Psoas muscle (tissue), 7 donors: ENCODE measurements at regions not wholly inside any gene's neighbourhood (a gene's known extent, or its start where the extent isn't known, plus 50 kb on each side); places are given as distances from the start of the nearest gene placed in this dataset.

ENCODE experiments used
- ATAC-seq, 4 donors: fragments of 200-7000 bp; cut with Tn5 transposase; one replicate each; pipeline ENCODE4 v1.9.1; 2020; ENCODE audit warnings: moderate library complexity in 3 of 4, mild to moderate bottlenecking in 2 of 4
- DNase-seq, 2 donors: peaks; one replicate each; pipeline ENCODE4 v3.0.0-alpha.2; 2020
- H3K27ac ChIP-seq: fragments of 200-600 bp; one replicate; pipeline ENCODE4 v1.8.0; 2022
- H3K27me3 ChIP-seq, 3 donors: fragments of 200-600 bp in 1 of 3; one replicate each; pipeline versions ENCODE4 v1.6.1 to v1.8.0; 2013 to 2022; ENCODE audit warnings: low read length in 2 of 3, mild to moderate bottlenecking in 2 of 3, moderate library complexity in 1 of 3; ENCODE audit not compliant: insufficient read depth in 3 of 3
- H3K36me3 ChIP-seq, 2 donors: fragments of 200-600 bp in 1 of 2; one replicate each; pipeline versions ENCODE4 v1.6.1 to v1.8.0; 2013 to 2022; ENCODE audit warnings: low read depth in 1 of 2, mild to moderate bottlenecking in 1 of 2, moderate library complexity in 1 of 2; ENCODE audit not compliant: insufficient read depth in 1 of 2
- H3K4me1 ChIP-seq: fragments of 200-600 bp; one replicate; pipeline ENCODE4 v1.8.0; 2022
- H3K4me3 ChIP-seq: fragments of 200-600 bp; one replicate; pipeline ENCODE4 v1.8.0; 2022; ENCODE audit warnings: mild to moderate bottlenecking
- H3K9me3 ChIP-seq: fragments of 200-600 bp; one replicate; pipeline ENCODE4 v1.8.0; 2022
- WGBS, 3 donors: extraction: QIAGEN DNeasy Blood & Tissue Kit; methylation state at CpG; one replicate each; pipeline versions ENCODE4 v1.1.6 to v1.1.7; 2013; 5-methylcytosine and 5-hydroxymethylcytosine counted together
- intact Hi-C, 2 donors: fragments of 100-400 bp; cut with DNase I; formaldehyde crosslinking; loops; one replicate each; pipeline versions ENCODE4 v1.11.0 to v1.14.2; 2022
- TF ChIP-seq, protein P1 (sequence below): fragments of 200-600 bp; IDR thresholded peaks from one replicate; pipeline ENCODE4 v1.8.0; 2022; ENCODE audit warnings: antibody characterized with exemption
- donor health status: healthy with polysubstance abuse.
- donor health status: DM: no; HTN: no; CAD: no; lungs with moderate emphysema.
- donor health status: Bipolar disorder and iron deficiency.
- donor health status: healthy.
- donor health status: DM: yes; HTN: yes; CAD: no.
- donor health status: DM: no; HTN: no; CAD: no.
- donor health status: DM: yes; HTN: yes; CAD: no.

DNA sequence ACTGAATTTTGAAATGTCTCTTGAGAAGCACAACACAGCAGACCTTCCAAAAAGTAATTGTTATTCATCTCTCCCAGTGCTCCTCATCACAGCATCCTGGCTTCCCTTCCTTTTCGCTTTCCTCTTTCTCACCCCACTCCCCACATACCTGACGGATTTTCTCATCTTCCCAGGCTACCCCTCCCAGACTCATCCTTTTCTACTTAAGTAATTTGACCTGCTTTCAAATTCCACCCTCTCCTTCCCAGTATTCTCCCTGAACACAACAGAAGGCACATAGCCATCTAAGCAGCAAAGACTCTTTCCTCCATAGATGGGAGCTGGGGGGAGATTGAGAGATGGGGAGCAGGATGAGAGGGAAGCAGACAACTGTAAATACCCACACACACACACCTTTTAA is 187.1 kb upstream of the STT3B start:
- intact Hi-C loops = no loop called here
- TF ChIP-seq, protein P1, sequence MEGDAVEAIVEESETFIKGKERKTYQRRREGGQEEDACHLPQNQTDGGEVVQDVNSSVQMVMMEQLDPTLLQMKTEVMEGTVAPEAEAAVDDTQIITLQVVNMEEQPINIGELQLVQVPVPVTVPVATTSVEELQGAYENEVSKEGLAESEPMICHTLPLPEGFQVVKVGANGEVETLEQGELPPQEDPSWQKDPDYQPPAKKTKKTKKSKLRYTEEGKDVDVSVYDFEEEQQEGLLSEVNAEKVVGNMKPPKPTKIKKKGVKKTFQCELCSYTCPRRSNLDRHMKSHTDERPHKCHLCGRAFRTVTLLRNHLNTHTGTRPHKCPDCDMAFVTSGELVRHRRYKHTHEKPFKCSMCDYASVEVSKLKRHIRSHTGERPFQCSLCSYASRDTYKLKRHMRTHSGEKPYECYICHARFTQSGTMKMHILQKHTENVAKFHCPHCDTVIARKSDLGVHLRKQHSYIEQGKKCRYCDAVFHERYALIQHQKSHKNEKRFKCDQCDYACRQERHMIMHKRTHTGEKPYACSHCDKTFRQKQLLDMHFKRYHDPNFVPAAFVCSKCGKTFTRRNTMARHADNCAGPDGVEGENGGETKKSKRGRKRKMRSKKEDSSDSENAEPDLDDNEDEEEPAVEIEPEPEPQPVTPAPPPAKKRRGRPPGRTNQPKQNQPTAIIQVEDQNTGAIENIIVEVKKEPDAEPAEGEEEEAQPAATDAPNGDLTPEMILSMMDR = no peak
- Histone ChIP-seq H3K9me3 (no peaks in the 10 kb centered on the region), H3K27ac (no peak overlapping the region), H3K36me3 (no peaks in the 10 kb centered on the region), H3K27me3 (no peaks in the 10 kb centered on the region), H3K4me1 (no peaks in the 10 kb centered on the region), H3K4me3 (no peak overlapping the region)
- WGBS, 3 donors = 73 to 83% (median 76%) methylated on average over 2 of the region's 2 CpGs
- DNase-seq = no peak
- ATAC-seq = no peak

DNA sequence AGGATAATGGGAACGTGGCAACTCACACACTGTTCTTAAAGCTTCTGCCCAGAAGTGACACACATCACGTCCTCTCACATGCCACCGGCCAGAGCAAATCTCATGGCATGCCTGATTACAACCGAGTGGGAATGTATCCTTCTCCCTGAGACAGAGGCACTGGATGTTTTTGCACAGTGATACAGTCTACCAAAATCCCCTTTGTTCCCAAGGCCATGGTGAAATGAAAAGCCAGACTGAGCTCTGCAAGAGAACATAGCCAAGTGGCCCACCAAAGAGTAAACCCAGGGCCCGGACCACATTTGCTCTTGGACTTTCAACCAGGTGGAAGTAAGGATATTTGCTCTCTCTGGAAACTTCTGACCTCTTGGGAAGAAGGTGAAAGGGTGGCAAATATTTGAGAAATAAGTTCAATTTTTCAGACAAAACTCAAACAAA is 186.2 kb upstream of the STT3B start:
- Histone ChIP-seq H3K36me3 (no peaks in the 10 kb centered on the region), H3K27me3 (no peaks in the 10 kb centered on the region), H3K9me3 (no peaks in the 10 kb centered on the region), H3K27ac (no peak overlapping the region), H3K4me1 (no peaks in the 10 kb centered on the region), H3K4me3 (no peak overlapping the region)
- 38 to 71% (median 58%) methylated on average over 5 of the region's 5 CpGs for WGBS, 3 donors
- TF ChIP-seq, protein P1 = no peak
- intact Hi-C loops = no loop called here
- ATAC-seq = no peak
- DNase-seq = no peak

DNA sequence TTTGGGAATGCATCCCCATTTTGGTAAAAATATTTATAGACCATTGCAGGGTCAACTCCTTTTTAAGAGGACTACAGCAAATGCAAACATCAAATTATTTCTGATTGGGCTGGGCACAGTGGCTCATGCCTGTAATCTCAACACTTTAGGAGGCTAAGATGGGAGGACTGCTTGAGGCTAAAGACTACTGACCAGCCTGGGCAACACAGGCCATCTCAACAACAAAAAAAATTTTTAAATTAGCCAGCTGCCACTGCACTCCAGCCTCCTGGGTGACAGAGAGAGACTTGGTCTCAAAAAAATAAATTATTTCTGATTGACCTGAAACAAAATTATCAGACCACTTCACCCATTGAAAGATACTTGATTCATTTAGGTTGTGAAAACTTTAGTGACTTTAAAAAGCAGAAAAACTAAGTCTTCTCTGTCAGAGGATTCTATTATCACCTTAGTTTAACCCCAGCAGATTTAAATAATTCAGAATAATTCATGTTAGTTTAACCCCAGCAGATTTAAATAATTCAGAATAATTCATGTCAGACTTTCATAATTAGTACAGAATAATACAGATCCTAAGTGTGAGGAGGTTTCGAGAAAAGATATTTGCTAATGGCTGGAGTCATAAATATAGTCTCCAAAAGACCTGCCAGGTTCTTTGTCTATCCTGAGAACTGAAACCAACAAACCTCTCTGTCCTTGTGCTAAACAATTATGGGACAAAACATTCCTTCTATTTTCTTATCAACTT is 183.6 kb upstream of the STT3B start:
- H3K4me3 ChIP-seq = no peak overlapping the region
- ATAC-seq (no peak), DNase-seq (no peak)
- H3K27ac ChIP-seq = no peak overlapping the region
- H3K27me3 ChIP-seq = no peaks in the 10 kb centered on the region
- WGBS, 3 donors = 85 to 88% (median 86%) methylated on average over 1 of the region's 1 CpG
- intact Hi-C loops = no loop called here
- no peaks in the 10 kb centered on the region for H3K4me1 ChIP-seq
- H3K9me3 ChIP-seq = no peaks in the 10 kb centered on the region
- TF ChIP-seq, protein P1 = no peak
- no peaks in the 10 kb centered on the region for H3K36me3 ChIP-seq

DNA sequence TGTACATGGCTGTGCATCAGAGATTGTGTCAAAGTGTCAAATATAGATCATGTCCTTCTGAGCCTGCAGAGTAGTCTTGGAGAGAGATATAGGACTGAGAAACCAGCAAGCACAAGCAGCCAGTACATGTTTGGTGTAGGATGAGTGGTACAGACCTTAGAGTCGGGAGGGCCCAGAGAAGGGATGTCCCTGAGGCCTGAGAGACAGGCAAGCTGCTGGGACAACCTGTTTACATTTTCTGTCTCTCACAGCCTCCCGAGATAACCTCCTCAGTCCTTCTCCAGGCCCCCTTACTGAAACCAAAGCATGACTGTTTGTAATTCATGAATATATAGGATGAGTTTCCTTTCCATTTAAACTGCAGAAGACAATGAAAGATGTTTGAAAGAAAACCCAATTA is 182.4 kb upstream of the STT3B start:
- Histone ChIP-seq H3K9me3 (no peaks in the 10 kb centered on the region), H3K27ac (no peak overlapping the region), H3K4me1 (no peaks in the 10 kb centered on the region), H3K27me3 (no peaks in the 10 kb centered on the region), H3K36me3 (no peaks in the 10 kb centered on the region), H3K4me3 (no peak overlapping the region)
- no peak for ATAC-seq
- TF ChIP-seq, protein P1 = no peak
- WGBS, 3 donors = 68 to 76% (median 74%) methylated on average over 2 of the region's 2 CpGs
- intact Hi-C loops = no loop called here
- no peak for DNase-seq

DNA sequence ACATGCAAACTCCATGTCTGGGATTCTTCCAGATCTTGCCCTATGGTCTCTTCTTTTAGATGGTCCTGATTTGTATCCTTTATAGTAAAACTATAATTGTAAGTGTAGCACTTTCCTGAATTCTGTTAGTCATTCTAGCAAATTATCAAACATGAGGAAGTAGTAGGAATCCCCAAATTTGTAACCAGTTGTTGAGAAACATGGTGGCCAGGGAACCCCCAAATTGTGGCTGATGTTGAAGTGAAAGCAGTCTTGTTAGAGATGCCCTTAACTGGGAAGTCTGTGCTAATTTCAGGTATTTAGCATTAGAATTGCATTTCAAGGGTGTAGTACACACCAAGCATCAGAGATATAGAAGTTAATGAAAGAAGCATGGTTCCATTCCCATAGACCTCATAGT is 180.4 kb upstream of the STT3B start:
- Histone ChIP-seq H3K36me3 (no peaks in the 10 kb centered on the region), H3K27me3 (no peaks in the 10 kb centered on the region), H3K4me3 (no peak overlapping the region), H3K4me1 (no peaks in the 10 kb centered on the region), H3K27ac (no peak overlapping the region), H3K9me3 (no peaks in the 10 kb centered on the region)
- intact Hi-C loops = no loop called here
- TF ChIP-seq, protein P1 = no peak
- ATAC-seq (no peak), DNase-seq (no peak)
